Activated CD4-positive, alpha-beta T cell treated with anti-CD3 and anti-CD28 coated beads, Interleukin-2, amount 10 ng/mL, durations not matched to agents 24 days and 14 days (primary cell): ENCODE measurements at regions not wholly inside any gene's neighbourhood (a gene's known extent, or its start where the extent isn't known, plus 50 kb on each side); places are given as distances from the start of the nearest gene placed in this dataset.
"Not testable (repeated sequence)": the region's sequence is repeated elsewhere in the genome, so short reads cannot be mapped to it uniquely, and the experiment has no call there.

Source experiments
- DNase-seq: peaks from one replicate; pipeline ENCODE4 v3.0.0; 2022
- H3K27ac Mint-ChIP-seq: one replicate; pipeline ENCODE4 v1.8.0; 2022; ENCODE audit warnings: mild to moderate bottlenecking, mixed read lengths
- H3K27me3 Mint-ChIP-seq: one replicate; pipeline ENCODE4 v1.8.0; 2022; ENCODE audit warnings: mixed read lengths
- H3K36me3 Mint-ChIP-seq: one replicate; pipeline ENCODE4 v1.8.0; 2022; ENCODE audit warnings: low read depth, mild to moderate bottlenecking, mixed read lengths
- H3K4me1 Mint-ChIP-seq: one replicate; pipeline ENCODE4 v1.8.0; 2021; ENCODE audit warnings: mixed read lengths
- H3K4me3 Mint-ChIP-seq: one replicate; pipeline ENCODE4 v1.8.0; 2022; ENCODE audit warnings: mild to moderate bottlenecking, moderate library complexity, mixed read lengths
- H3K9me3 Mint-ChIP-seq: one replicate; pipeline ENCODE4 v1.8.0; 2021; ENCODE audit warnings: mixed read lengths
- intact Hi-C: fragments of 100-400 bp; cut with micrococcal nuclease; formaldehyde crosslinking; loops from one replicate; pipeline ENCODE4 v1.15.1; 2023

- intact Hi-C loops, H3K27ac Mint-ChIP-seq, H3K27me3 Mint-ChIP-seq, H3K4me1 Mint-ChIP-seq, DNase-seq, H3K4me3 Mint-ChIP-seq, H3K36me3 Mint-ChIP-seq: not testable (repeated sequence)
- H3K9me3 Mint-ChIP-seq: peaks cover 33% of the 10 kb centered on the region
Measured at GRCh38 chr11:50330723-50331122, 298.0 kb downstream of the OR4C45 start.

GRCh38 chr11:50333861-50334260 lies 301.2 kb downstream of the OR4C45 start:
- H3K4me3 Mint-ChIP-seq: no peak overlapping the region
- H3K27ac Mint-ChIP-seq: no peak overlapping the region
- intact Hi-C loops: no loop called here
- H3K36me3 Mint-ChIP-seq: no peaks in the 10 kb centered on the region
- no peak for DNase-seq
- H3K9me3 Mint-ChIP-seq: peaks cover 25% of the 10 kb centered on the region
- H3K4me1 Mint-ChIP-seq: no peaks in the 10 kb centered on the region
- no peaks in the 10 kb centered on the region for H3K27me3 Mint-ChIP-seq

- DNase-seq, H3K4me3 Mint-ChIP-seq, H3K36me3 Mint-ChIP-seq, intact Hi-C loops, H3K27ac Mint-ChIP-seq, H3K27me3 Mint-ChIP-seq, H3K4me1 Mint-ChIP-seq: not testable (repeated sequence)
- peaks cover 25% of the 10 kb centered on the region for H3K9me3 Mint-ChIP-seq
Measured at GRCh38 chr11:50337432-50337831, 304.8 kb downstream of the OR4C45 start.

GRCh38 chr11:50348018-50348417 lies 315.3 kb downstream of the OR4C45 start:
- intact Hi-C loops, H3K4me3 Mint-ChIP-seq, H3K9me3 Mint-ChIP-seq, DNase-seq, H3K27me3 Mint-ChIP-seq, H3K27ac Mint-ChIP-seq, H3K36me3 Mint-ChIP-seq, H3K4me1 Mint-ChIP-seq: not testable (repeated sequence)

GRCh38 chr11:50379484-50379883 lies 346.8 kb downstream of the OR4C45 start:
- peaks cover 11% of the 10 kb centered on the region for H3K9me3 Mint-ChIP-seq

GRCh38 chr11:50394017-50394416 lies 361.3 kb downstream of the OR4C45 start:
- DNase-seq: no peak
- no peak overlapping the region for H3K27ac Mint-ChIP-seq
- H3K36me3 Mint-ChIP-seq: no peaks in the 10 kb centered on the region
- no peaks in the 10 kb centered on the region for H3K27me3 Mint-ChIP-seq
- peaks cover 17% of the 10 kb centered on the region for H3K9me3 Mint-ChIP-seq
- intact Hi-C loops: no loop called here
- no peak overlapping the region for H3K4me3 Mint-ChIP-seq
- no peaks in the 10 kb centered on the region for H3K4me1 Mint-ChIP-seq

More at GRCh38 chr11:50379484-50379883, 346.8 kb downstream of the OR4C45 start:
- H3K27me3 Mint-ChIP-seq: no peaks in the 10 kb centered on the region
- H3K4me1 Mint-ChIP-seq: no peaks in the 10 kb centered on the region
- DNase-seq: no peak
- H3K4me3 Mint-ChIP-seq: no peak overlapping the region
- H3K27ac Mint-ChIP-seq: no peak overlapping the region
- intact Hi-C loops: no loop called here
- no peaks in the 10 kb centered on the region for H3K36me3 Mint-ChIP-seq

GRCh38 chr11:50412832-50413231 lies 380.2 kb downstream of the OR4C45 start:
- no peaks in the 10 kb centered on the region for H3K36me3 Mint-ChIP-seq
- intact Hi-C loops: no loop called here
- DNase-seq: no peak
- H3K9me3 Mint-ChIP-seq: peaks cover 9% of the 10 kb centered on the region
- no peak overlapping the region for H3K4me3 Mint-ChIP-seq
- H3K4me1 Mint-ChIP-seq: no peaks in the 10 kb centered on the region
- H3K27ac Mint-ChIP-seq: no peak overlapping the region
- H3K27me3 Mint-ChIP-seq: no peaks in the 10 kb centered on the region

- intact Hi-C loops: no loop called here
Measured at GRCh38 chr11:50423208-50423607, 390.5 kb downstream of the OR4C45 start.

More at GRCh38 chr11:50423208-50423607, 390.5 kb downstream of the OR4C45 start:
- Mint-ChIP-seq H3K4me1 (no peaks in the 10 kb centered on the region), H3K27ac (no peak overlapping the region), H3K27me3 (no peaks in the 10 kb centered on the region), H3K36me3 (no peaks in the 10 kb centered on the region), H3K4me3 (no peak overlapping the region), H3K9me3 (peaks cover 22% of the 10 kb centered on the region)
- DNase-seq: no peak
